ENCODE measurements at regions not wholly inside any gene's neighbourhood (a gene's known extent, or its start where the extent isn't known, plus 50 kb on each side); places are given as distances from the start of the nearest gene placed in this dataset.

GRCh38 chr15:37876900-37877299 lies 57.5 kb upstream of the TMCO5A start:
- no peak for DNase-seq (ENCODE audit: extremely low read depth, low read depth)
- no peak overlapping the region for H3K4me3 ChIP-seq (replicated peaks; ENCODE audit: low read depth, low read length)
- TF ChIP-seq CTCF (IDR thresholded peaks at IDR 0.05; ENCODE audit: low read depth, low read length, missing control alignments): no peak

- peak; percentile 38 for DNase-seq (ENCODE audit: extremely low read depth, low read depth)
- TF ChIP-seq CTCF (IDR thresholded peaks at IDR 0.05; ENCODE audit: low read depth, low read length, missing control alignments): no peak
- no peak overlapping the region for H3K4me3 ChIP-seq (replicated peaks; ENCODE audit: low read depth, low read length)
Measured at GRCh38 chr15:37877851-37878741, 56.3 kb upstream of the TMCO5A start.

- no peak overlapping the region for H3K4me3 ChIP-seq (replicated peaks; ENCODE audit: low read depth, low read length)
- TF ChIP-seq CTCF (IDR thresholded peaks at IDR 0.05; ENCODE audit: low read depth, low read length, missing control alignments): peak; percentile 75
- no peak for DNase-seq (ENCODE audit: extremely low read depth, low read depth)
Measured at GRCh38 chr15:37880009-37880834, 54.2 kb upstream of the TMCO5A start.

- no peak for DNase-seq (ENCODE audit: extremely low read depth, low read depth)
- H3K4me3 ChIP-seq (replicated peaks; ENCODE audit: low read depth, low read length): no peak overlapping the region
- TF ChIP-seq CTCF (IDR thresholded peaks at IDR 0.05; ENCODE audit: low read depth, low read length, missing control alignments): no peak
Measured at GRCh38 chr15:37880835-37881153, 53.6 kb upstream of the TMCO5A start.

GRCh38 chr15:37881237-37882013 lies 53.0 kb upstream of the TMCO5A start:
- H3K4me3 ChIP-seq (replicated peaks; ENCODE audit: low read depth, low read length): no peak overlapping the region
- TF ChIP-seq CTCF (IDR thresholded peaks at IDR 0.05; ENCODE audit: low read depth, low read length, missing control alignments): no peak
- no peak for DNase-seq (ENCODE audit: extremely low read depth, low read depth)

GRCh38 chr15:37882640-37883039 lies 51.8 kb upstream of the TMCO5A start:
- TF ChIP-seq CTCF (IDR thresholded peaks at IDR 0.05; ENCODE audit: low read depth, low read length, missing control alignments): no peak
- H3K4me3 ChIP-seq (replicated peaks; ENCODE audit: low read depth, low read length): no peak overlapping the region
- no peak for DNase-seq (ENCODE audit: extremely low read depth, low read depth)
